ENCODE measurements at regions not wholly inside any gene's neighbourhood (a gene's known extent, or its start where the extent isn't known, plus 50 kb on each side); places are given as distances from the start of the nearest gene placed in this dataset.

GRCh38 chr4:178681871-178682270 lies 1239.6 kb upstream of the AGA start:
- TF ChIP-seq CTCF (conservative IDR thresholded peaks at IDR 0.05) (no peak), ZFX (IDR thresholded peaks at IDR 0.05) (no peak)

All from C4-2B (cell line).